ES-I3 (cell line): ENCODE measurements at regions not wholly inside any gene's neighbourhood (a gene's known extent, or its start where the extent isn't known, plus 50 kb on each side); places are given as distances from the start of the nearest gene placed in this dataset.

Experiments used
- H3K36me3 ChIP-seq: 2 replicates; pipeline ENCODE4 v1.6.1; 2013; ENCODE audit warnings: mild to moderate bottlenecking, low read length, control low read depth, moderate library complexity; ENCODE audit not compliant: insufficient read depth
- H3K4me1 ChIP-seq: 2 replicates; pipeline ENCODE4 v1.6.1; 2013; ENCODE audit warnings: mild to moderate bottlenecking, control low read depth, low read length; ENCODE audit not compliant: insufficient read depth
- H3K9ac ChIP-seq: 2 replicates; pipeline ENCODE4 v1.6.1; 2013; ENCODE audit warnings: low read depth, mild to moderate bottlenecking, low read length, moderate library complexity
- H3K9me3 ChIP-seq: 2 replicates; pipeline ENCODE4 v1.6.1; 2013; ENCODE audit warnings: mild to moderate bottlenecking, low read length, moderate library complexity; ENCODE audit not compliant: control insufficient read depth, insufficient read depth

GRCh38 chr1:192524223-192524622, 51.4 kb upstream of the RGS1 start:
- H3K9ac ChIP-seq = no peak overlapping the region
- H3K9me3 ChIP-seq = no peaks in the 10 kb centered on the region
- no peaks in the 10 kb centered on the region for H3K36me3 ChIP-seq
- H3K4me1 ChIP-seq = peaks cover 6% of the 10 kb centered on the region
